Stimulated activated CD4-positive, alpha-beta T cell treated with anti-CD3 and anti-CD28 coated beads, TNF-alpha, amount 100 ng/mL, for 48 hours (primary cell): ENCODE measurements at regions not wholly inside any gene's neighbourhood (a gene's known extent, or its start where the extent isn't known, plus 50 kb on each side); places are given as distances from the start of the nearest gene placed in this dataset.

Experiments
- DNase-seq, 3 donors: peaks; one replicate each; pipeline ENCODE4 v3.0.0-alpha.2; 2020; ENCODE audit warnings: low read depth in 3 of 3

DNA sequence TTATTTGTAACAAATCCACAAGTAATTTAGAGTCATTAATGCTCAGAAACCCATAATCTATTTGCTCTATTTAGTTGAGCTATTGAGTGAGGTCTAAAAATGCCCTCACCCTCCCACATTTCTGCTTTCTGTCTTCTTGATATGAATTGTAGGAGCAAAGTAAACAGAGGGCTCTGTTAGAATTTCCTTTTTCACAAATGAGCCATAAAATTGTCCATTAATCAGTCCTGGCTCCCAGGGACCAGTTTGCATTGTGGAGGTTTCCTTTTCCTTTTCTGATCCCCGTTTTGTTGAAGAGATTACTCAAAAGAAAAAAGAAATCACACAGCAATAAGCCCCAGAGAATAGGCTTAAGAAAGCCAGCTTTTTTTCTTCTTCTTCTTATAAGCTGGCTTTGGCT is 476.7 kb downstream of the EPHA4 start:
- no peak for DNase-seq

GRCh38 chr2:221096706-221097567 is 475.2 kb downstream of the EPHA4 start:
- DNase-seq, result no peak

DNA sequence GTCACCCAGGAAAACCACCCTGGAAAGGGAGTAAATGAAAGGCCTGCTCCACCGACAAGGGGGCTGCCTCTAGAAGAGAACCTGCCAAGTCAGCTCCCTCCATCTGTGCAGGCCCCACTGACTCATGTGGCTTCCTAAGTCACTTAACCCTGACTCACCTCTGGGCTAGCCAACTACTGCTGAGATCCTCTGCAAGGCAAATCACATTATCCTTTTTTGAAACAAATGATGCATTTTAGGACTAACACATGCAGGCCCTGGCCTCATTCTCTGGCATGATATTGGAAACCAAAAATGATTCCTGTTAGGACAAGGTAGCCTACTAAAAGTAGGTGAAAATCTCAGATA is 474.6 kb downstream of the EPHA4 start:
- no peak for DNase-seq

GRCh38 chr2:221097949-221098348 is 474.2 kb downstream of the EPHA4 start:
- DNase-seq, result no peak

DNA sequence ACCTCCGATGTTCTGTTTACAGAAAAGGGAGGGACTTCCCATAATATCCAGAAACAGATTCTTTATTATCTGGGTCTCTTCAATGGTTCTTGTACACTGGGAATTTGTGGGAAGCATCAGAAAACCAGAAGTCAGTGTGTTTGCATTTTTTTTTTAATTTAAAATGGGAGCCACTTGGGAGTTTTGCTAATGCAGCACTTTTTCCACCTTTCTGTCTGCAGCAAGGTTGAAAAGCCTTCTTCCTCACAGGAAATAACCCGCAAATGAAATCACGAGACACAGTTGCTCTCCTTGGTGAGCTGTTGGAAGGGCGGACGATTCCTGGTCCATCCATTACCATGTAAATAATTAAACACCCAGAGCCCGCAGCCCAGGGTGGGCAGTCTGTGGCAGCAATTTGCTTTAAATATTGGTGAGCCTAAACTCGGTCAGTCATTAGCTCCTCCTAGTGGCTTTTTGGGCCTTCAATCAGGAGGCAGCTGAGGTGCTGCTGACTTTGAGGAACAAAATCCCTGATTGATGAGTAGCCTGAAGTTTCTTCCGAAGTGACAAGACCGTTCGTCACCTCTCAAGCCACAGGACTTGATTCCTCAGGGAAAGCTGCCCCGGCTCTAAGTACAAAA is 471.5 kb downstream of the EPHA4 start:
- DNase-seq, result no peak

GRCh38 chr2:221102896-221103688 is 469.0 kb downstream of the EPHA4 start:
- no peak for DNase-seq

DNA sequence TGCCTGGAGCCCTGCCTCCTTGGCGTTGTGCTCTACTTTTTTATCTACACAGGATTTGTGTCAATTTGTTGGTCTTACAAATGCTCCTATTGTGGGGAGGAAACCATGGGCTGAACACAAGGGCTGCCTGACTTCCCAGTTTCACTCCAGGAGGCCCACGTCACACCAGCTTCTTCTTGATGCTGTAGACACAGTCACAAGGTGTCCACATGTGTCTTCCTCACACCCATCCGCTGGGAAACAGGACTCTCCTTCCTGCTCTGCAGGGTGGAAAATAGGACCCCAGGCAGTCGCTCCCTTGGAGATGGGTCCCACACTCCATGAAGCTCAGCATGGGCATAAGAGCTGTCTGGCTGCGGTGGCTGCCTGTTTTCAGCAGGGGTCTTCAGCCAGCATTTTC is 468.2 kb downstream of the EPHA4 start:
- DNase-seq, result no peak

DNA sequence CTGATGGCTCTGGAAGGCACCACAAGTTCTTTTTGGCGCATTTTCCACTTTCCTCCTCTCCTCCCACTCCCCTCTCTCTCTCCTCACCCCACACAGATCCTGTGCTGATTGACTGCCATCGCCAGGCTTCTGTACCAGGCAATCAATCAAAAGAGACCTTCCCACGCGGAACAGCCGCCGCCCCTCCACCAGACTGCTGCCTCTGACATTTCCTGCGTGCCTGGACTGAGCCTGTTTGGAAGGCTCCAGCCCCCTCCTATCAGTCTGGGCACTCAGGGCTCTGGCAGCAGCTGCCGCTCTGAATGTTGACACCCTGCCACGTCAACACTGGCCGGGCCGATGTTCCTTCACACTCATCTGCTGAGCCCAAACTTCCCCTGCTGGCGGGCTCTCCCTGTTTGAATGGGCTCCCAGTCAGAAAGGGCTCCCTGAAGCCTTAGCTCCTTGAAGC is 467.7 kb downstream of the EPHA4 start:
- no peak for DNase-seq

- no peak for DNase-seq
These were observed 465.9 kb downstream of the EPHA4 start for GRCh38 chr2:221106241-221106640.

DNA sequence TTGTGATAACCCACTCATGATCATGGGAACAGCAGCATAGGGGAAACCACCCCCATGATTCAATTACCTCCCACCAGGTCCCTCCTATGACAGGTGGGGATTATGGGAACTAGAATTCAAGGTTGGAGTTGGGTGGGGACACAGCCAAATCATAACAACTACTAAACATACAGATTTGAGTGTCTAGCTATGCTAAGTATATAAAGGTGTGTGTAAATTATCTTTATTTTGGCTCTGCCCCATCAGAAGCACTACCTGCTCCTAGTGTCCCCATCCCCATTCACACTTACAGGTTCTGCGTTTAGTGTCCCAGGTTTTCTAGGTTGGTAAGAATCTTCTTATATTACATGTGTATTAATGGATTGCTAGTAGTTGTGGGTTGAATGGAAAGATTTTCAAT is 464.7 kb downstream of the EPHA4 start:
- no peak for DNase-seq

DNA sequence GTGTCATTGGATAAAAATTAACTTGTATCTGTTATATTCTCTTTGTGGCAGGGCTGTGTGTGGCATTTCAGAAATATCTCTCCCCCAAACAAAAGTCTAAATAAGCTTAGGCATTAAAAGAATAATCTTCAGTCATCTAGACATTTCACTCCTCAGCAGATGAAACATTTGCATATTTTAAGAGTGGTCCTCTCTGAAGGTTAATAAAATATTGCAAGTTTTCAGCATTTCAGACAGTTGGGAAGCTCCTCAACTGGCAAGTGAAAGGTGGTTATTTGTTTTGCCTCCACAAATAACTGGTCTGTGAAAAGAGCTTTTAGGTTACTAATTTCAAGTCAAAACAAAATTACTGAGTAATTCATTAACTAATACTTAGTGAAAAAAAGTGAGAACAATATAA is 462.6 kb downstream of the EPHA4 start:
- DNase-seq, result no peak

GRCh38 chr2:221111739-221112138 is 460.4 kb downstream of the EPHA4 start:
- no peak for DNase-seq

DNA sequence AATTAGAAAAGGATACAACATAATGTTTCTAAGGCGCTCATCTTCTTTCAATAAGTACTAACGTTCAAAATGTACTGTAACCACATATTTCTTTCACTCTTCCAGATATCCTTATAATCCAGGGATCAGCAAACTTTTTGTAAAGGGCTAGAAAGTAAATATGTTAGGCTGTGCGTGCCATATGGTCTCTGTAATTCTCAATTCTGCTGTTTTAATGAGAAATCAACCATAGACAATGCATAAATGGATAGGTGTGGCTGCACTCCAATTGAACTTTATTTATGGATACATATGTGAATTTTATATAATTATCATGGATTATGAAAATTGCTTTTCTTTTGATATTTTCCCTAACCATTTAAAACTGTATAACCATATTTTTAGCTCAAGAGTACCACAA is 459.4 kb downstream of the EPHA4 start:
- DNase-seq, result no peak

- no peak for DNase-seq
These were observed 456.2 kb downstream of the EPHA4 start for GRCh38 chr2:221115944-221116343.

GRCh38 chr2:221120643-221121042 is 451.5 kb downstream of the EPHA4 start:
- DNase-seq, result no peak

DNA sequence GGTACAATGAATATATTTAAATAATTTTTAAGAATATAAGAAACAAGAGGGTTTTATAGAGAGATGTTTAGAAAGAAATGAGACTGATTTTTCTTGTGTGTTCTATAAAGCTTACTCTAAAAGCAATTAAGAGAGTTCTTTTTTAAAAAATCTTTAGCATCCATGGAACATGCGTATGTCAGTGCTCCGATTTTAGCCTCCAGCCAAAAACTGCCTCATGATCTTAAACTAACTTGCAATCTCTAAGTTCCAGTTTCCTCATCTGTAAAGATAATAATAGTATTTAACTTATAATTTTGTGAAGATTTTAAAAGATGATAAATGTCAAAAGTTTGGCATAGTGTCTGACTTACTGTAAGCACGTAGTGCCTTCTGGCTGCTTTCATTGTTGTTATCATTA is 448.7 kb downstream of the EPHA4 start:
- DNase-seq, result no peak

GRCh38 chr2:221124532-221125240 is 447.4 kb downstream of the EPHA4 start:
- DNase-seq, result no peak

- no peak for DNase-seq
These were observed 446.4 kb downstream of the EPHA4 start for GRCh38 chr2:221125691-221126090.

DNA sequence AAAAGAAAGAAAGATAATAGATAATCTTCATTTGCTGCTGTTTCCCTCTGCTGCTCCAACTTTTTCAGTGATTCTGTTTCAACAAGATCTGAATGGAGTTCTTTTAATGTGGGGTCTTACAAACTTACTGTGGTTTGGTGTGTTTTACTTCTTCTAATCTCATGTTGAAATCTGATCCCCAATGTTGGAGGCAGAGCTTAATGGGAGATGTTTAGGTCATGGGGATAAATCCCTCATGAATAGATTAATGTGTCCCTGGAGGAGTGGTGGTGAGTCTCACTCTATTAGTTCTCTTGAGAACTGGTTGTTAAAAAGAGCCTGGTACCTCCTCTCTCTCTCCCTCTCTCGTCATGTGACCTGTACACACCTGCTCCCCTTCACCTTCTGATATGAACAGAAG is 442.4 kb downstream of the EPHA4 start:
- no peak for DNase-seq

DNA sequence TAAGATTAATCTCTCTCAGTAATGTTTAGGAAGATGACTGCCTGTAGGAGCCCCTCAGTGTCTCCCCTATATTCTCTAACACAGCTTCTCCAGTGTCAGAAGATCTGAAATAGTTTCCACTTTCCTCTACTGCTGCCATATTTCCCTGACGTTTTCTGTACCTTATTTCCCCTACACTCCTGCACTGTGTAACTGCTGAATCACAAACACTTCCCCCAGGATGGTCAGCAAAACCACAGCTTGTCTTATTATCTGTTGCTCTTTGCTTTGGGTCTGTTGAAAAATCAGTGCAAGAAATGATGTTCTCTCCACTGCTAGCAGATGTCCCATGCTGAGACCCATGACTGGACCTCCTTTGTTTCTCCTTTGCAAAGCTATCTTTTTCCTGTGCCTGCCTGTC is 441.7 kb downstream of the EPHA4 start:
- no peak for DNase-seq

DNA sequence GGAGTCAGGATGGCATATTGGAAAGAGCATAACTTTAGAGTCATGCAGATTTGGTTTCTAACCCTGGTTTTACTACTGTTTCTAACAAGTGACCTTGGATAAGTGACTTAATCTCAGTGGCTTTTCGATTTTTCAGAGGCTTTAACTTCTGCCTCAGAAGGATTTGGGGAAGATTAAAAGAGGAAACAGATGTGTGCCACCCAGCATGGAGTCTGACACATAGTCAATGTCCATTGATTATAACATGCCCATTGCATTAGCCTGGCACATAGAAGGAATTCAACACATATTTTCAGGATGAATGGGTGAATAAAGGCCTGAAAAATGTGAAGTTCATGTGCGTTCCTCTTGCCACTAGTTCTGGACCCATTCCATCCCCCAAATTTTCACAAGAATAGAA is 438.2 kb downstream of the EPHA4 start:
- no peak for DNase-seq

- DNase-seq, result no peak
These were observed 437.4 kb downstream of the EPHA4 start for GRCh38 chr2:221134718-221135117.
